GM18858 (cell line): ENCODE measurements at regions not wholly inside any gene's neighbourhood (a gene's known extent, or its start where the extent isn't known, plus 50 kb on each side); places are given as distances from the start of the nearest gene placed in this dataset.

Source experiments
- ATAC-seq: cut with Tn5 transposase; IDR thresholded peaks from one replicate; pipeline ENCODE4 v1.9.1; 2021; ENCODE audit not compliant: unreplicated experiment

- no peak for ATAC-seq
Observed at GRCh38 chrX:10811111-10811510, 190.7 kb upstream of the MID1 start.

- no peak for ATAC-seq
Observed at GRCh38 chrX:10813761-10814160, 193.4 kb upstream of the MID1 start.

- ATAC-seq: no peak
Observed at GRCh38 chrX:10818651-10819050, 198.3 kb upstream of the MID1 start.

- ATAC-seq: no peak
Observed at GRCh38 chrX:10819973-10820372, 199.6 kb upstream of the MID1 start.

GRCh38 chrX:10821293-10821692, 200.9 kb upstream of the MID1 start:
- no peak for ATAC-seq

- ATAC-seq: no peak
Observed at GRCh38 chrX:10828036-10828435, 207.7 kb upstream of the MID1 start.

- ATAC-seq: no peak
Observed at GRCh38 chrX:10828640-10829039, 208.3 kb upstream of the MID1 start.

- ATAC-seq: no peak
Observed at GRCh38 chrX:10831716-10832502, 211.5 kb upstream of the MID1 start.

- no peak for ATAC-seq
Observed at GRCh38 chrX:10833299-10834169, 213.1 kb upstream of the MID1 start.

- ATAC-seq: no peak
Observed at GRCh38 chrX:10841579-10841978, 221.2 kb upstream of the MID1 start.

- no peak for ATAC-seq
Observed at GRCh38 chrX:10842646-10843045, 222.3 kb upstream of the MID1 start.

GRCh38 chrX:10847333-10847732, 226.9 kb upstream of the MID1 start:
- no peak for ATAC-seq

- ATAC-seq: no peak
Observed at GRCh38 chrX:10851809-10852208, 231.4 kb upstream of the MID1 start.

GRCh38 chrX:10854594-10854993, 234.2 kb upstream of the MID1 start:
- no peak for ATAC-seq

- no peak for ATAC-seq
Observed at GRCh38 chrX:10855845-10856244, 235.5 kb upstream of the MID1 start.

- no peak for ATAC-seq
Observed at GRCh38 chrX:10856797-10857196, 236.4 kb upstream of the MID1 start.

- ATAC-seq: no peak
Observed at GRCh38 chrX:10859353-10859752, 239.0 kb upstream of the MID1 start.

GRCh38 chrX:10875995-10876394, 235.1 kb upstream of the HCCS start:
- ATAC-seq: peak; percentile 68

- no peak for ATAC-seq
Observed at GRCh38 chrX:10882484-10882883, 228.6 kb upstream of the HCCS start.

GRCh38 chrX:10884246-10884645, 226.9 kb upstream of the HCCS start:
- no peak for ATAC-seq

- ATAC-seq: no peak
Observed at GRCh38 chrX:10892621-10893225, 218.4 kb upstream of the HCCS start.

GRCh38 chrX:10893366-10893765, 217.8 kb upstream of the HCCS start:
- ATAC-seq: no peak
